Vagina (tissue), 2 donors: ENCODE measurements at regions not wholly inside any gene's neighbourhood (a gene's known extent, or its start where the extent isn't known, plus 50 kb on each side); places are given as distances from the start of the nearest gene placed in this dataset.

Experiments
- CTCF ChIP-seq, 3 experiments: fragments of 450-650 bp in 2 of 3; fragments of 200-600 bp in 1 of 3; sonication (generic) in 1 of 3; IDR thresholded peaks; one replicate each; pipeline ENCODE4 v1.5.1; 2017 to 2019; ENCODE audit warnings: antibody characterized with exemption in 3 of 3, mild to moderate bottlenecking in 2 of 3, moderate library complexity in 2 of 3
- POLR2AphosphoS5 ChIP-seq, 2 donors: sonication (generic); formaldehyde crosslinking; IDR thresholded peaks; one replicate each; pipeline ENCODE4 v1.9.0; 2017; ENCODE audit warnings: antibody characterized with exemption in 2 of 2, mild to moderate bottlenecking in 2 of 2, low read depth in 1 of 2; ENCODE audit not compliant: insufficient read depth in 1 of 2

- TF ChIP-seq CTCF (IDR thresholded peaks at IDR 0.05) (no peak), POLR2AphosphoS5 (IDR thresholded peaks at IDR 0.05; ENCODE audit: insufficient read depth in 1 of 2, low read depth in 1 of 2) (no peak)
Measured at GRCh38 chr9:129560881-129561306, 60.0 kb downstream of the C9orf50 start.
